ENCODE measurements at regions not wholly inside any gene's neighbourhood (a gene's known extent, or its start where the extent isn't known, plus 50 kb on each side); places are given as distances from the start of the nearest gene placed in this dataset.

GRCh38 chr5:4901924-4902323 is 238.2 kb upstream of the ADAMTS16 start:
- no peak for TF ChIP-seq POLR2AphosphoS5 (IDR thresholded peaks at IDR 0.05; ENCODE audit: insufficient read depth in 1 of 2, low read depth in 1 of 2)
- no peak for TF ChIP-seq CTCF (IDR thresholded peaks at IDR 0.05)
- TF ChIP-seq POLR2A (IDR thresholded peaks at IDR 0.05) = no peak
- DNase-seq (ENCODE audit: extremely low spot score in 2 of 2) = no peak
- Histone ChIP-seq H3K4me3 (no peak overlapping the region), H3K27ac (no peak overlapping the region), H3K4me1 (no peaks in the 10 kb centered on the region), H3K36me3 (no peaks in the 10 kb centered on the region), H3K27me3 (no peaks in the 10 kb centered on the region), H3K9me3 (no peaks in the 10 kb centered on the region)
- intact Hi-C loops (cut with DNase I) = no loop called here

- TF ChIP-seq CTCF (IDR thresholded peaks at IDR 0.05) (no peak), POLR2AphosphoS5 (IDR thresholded peaks at IDR 0.05; ENCODE audit: insufficient read depth in 1 of 2, low read depth in 1 of 2) (peak in 1 of 2 donors; percentile 40), POLR2A (IDR thresholded peaks at IDR 0.05) (no peak)
- no peak for DNase-seq (ENCODE audit: extremely low spot score in 2 of 2)
- H3K36me3 ChIP-seq = no peaks in the 10 kb centered on the region
- no peaks in the 10 kb centered on the region for H3K9me3 ChIP-seq
- intact Hi-C loops (cut with DNase I) = no loop called here
- no peaks in the 10 kb centered on the region for H3K27me3 ChIP-seq
- no peak overlapping the region for H3K4me3 ChIP-seq
- no peaks in the 10 kb centered on the region for H3K4me1 ChIP-seq
- no peak overlapping the region for H3K27ac ChIP-seq
Observed at GRCh38 chr5:4905674-4906520, 234.2 kb upstream of the ADAMTS16 start.

GRCh38 chr5:4906786-4907185 is 233.3 kb upstream of the ADAMTS16 start:
- DNase-seq (ENCODE audit: extremely low spot score in 2 of 2) = no peak
- no peaks in the 10 kb centered on the region for H3K36me3 ChIP-seq
- H3K9me3 ChIP-seq = no peaks in the 10 kb centered on the region
- TF ChIP-seq CTCF (IDR thresholded peaks at IDR 0.05) = no peak
- no peak for TF ChIP-seq POLR2A (IDR thresholded peaks at IDR 0.05)
- H3K4me1 ChIP-seq = no peaks in the 10 kb centered on the region
- no peaks in the 10 kb centered on the region for H3K27me3 ChIP-seq
- no peak overlapping the region for H3K27ac ChIP-seq
- intact Hi-C loops (cut with DNase I) = no loop called here
- no peak overlapping the region for H3K4me3 ChIP-seq

GRCh38 chr5:4907571-4907970 is 232.6 kb upstream of the ADAMTS16 start:
- no peaks in the 10 kb centered on the region for H3K27me3 ChIP-seq
- no peak overlapping the region for H3K27ac ChIP-seq

More at GRCh38 chr5:4907571-4907970, 232.6 kb upstream of the ADAMTS16 start:
- intact Hi-C loops (cut with DNase I) = no loop called here
- Histone ChIP-seq H3K9me3 (no peaks in the 10 kb centered on the region), H3K4me1 (no peaks in the 10 kb centered on the region), H3K36me3 (no peaks in the 10 kb centered on the region), H3K4me3 (no peak overlapping the region)
- DNase-seq (ENCODE audit: extremely low spot score in 2 of 2) = no peak
- TF ChIP-seq POLR2A (IDR thresholded peaks at IDR 0.05) (no peak), POLR2AphosphoS5 (IDR thresholded peaks at IDR 0.05; ENCODE audit: insufficient read depth in 1 of 2, low read depth in 1 of 2) (no peak), CTCF (IDR thresholded peaks at IDR 0.05) (no peak)
